Stomach (tissue), 8 donors: ENCODE measurements at regions not wholly inside any gene's neighbourhood (a gene's known extent, or its start where the extent isn't known, plus 50 kb on each side); places are given as distances from the start of the nearest gene placed in this dataset.

ENCODE experiments used
- DNase-seq, 2 donors: peaks; one replicate each; pipeline versions ENCODE4 v3.0.0 to v3.0.0-alpha.2; 2013 to 2019
- H3K27ac ChIP-seq, 5 donors: fragments of 200-600 bp in 4 of 5; sonication (generic) in 4 of 5; one replicate each; pipeline ENCODE4 v1.5.1; 2013 to 2019; ENCODE audit warnings: mild to moderate bottlenecking in 1 of 5, moderate library complexity in 1 of 5
- H3K27me3 ChIP-seq, 3 donors: fragments of 200-600 bp; sonication (generic); one replicate each; pipeline ENCODE4 v1.5.1; 2017 to 2019; ENCODE audit warnings: mixed run types in 1 of 3
- H3K36me3 ChIP-seq, 4 donors: fragments of 200-600 bp; sonication (generic); 1 replicate in 3 of 4; 2 replicates in 1 of 4; pipeline ENCODE4 v1.5.1; 2016 to 2019
- H3K4me1 ChIP-seq, 4 donors: fragments of 200-600 bp; sonication (generic); one replicate each; pipeline ENCODE4 v1.5.1; 2016 to 2019
- H3K4me3 ChIP-seq, 4 donors: fragments of 200-600 bp; sonication (generic) in 3 of 4; one replicate each; pipeline ENCODE4 v1.5.1; 2016 to 2019; ENCODE audit warnings: mild to moderate bottlenecking in 1 of 4
- H3K9me3 ChIP-seq, 4 donors: fragments of 200-600 bp; sonication (generic); one replicate each; pipeline ENCODE4 v1.5.1; 2016 to 2019
- CTCF ChIP-seq, 7 experiments: fragments of 450-650 bp in 4 of 7; fragments of 200-600 bp in 3 of 7; sonication (generic) in 3 of 7; IDR thresholded peaks; one replicate each; pipeline ENCODE4 v1.5.1; 2016 to 2019; ENCODE audit warnings: antibody characterized with exemption in 7 of 7, control low read depth in 2 of 7, mild to moderate bottlenecking in 1 of 7
- EP300 ChIP-seq: sonication (generic); formaldehyde crosslinking; IDR thresholded peaks from one replicate; pipeline ENCODE4 v1.6.1; 2017; ENCODE audit warnings: antibody characterized with exemption
- POLR2A ChIP-seq, 4 donors: fragments of 450-650 bp; IDR thresholded peaks; one replicate each; pipeline ENCODE4 v1.6.1; 2016; ENCODE audit warnings: antibody characterized with exemption in 4 of 4, control low read depth in 2 of 4, mild to moderate bottlenecking in 1 of 4, moderate library complexity in 1 of 4
- POLR2AphosphoS5 ChIP-seq, 3 donors: sonication (generic); formaldehyde crosslinking; IDR thresholded peaks; one replicate each; pipeline ENCODE4 v1.6.1; 2016; ENCODE audit warnings: antibody characterized with exemption in 3 of 3
- WGBS, 5 donors: extraction: QIAGEN DNeasy Blood & Tissue Kit in 3 of 5; methylation state at CpG; one replicate each; pipeline versions ENCODE4 v1.1.5 to v1.1.7; 2013 to 2018; 5-methylcytosine and 5-hydroxymethylcytosine counted together
- intact Hi-C: fragments of 100-400 bp; cut with DNase I; formaldehyde crosslinking; loops from one replicate; pipeline ENCODE4 v1.15.1; 2023; ENCODE audit warnings: low total_unique reads
- donor health status: healthy with polysubstance abuse.
- donor health status: Bipolar disorder and iron deficiency.
- donor health status: healthy.

DNA sequence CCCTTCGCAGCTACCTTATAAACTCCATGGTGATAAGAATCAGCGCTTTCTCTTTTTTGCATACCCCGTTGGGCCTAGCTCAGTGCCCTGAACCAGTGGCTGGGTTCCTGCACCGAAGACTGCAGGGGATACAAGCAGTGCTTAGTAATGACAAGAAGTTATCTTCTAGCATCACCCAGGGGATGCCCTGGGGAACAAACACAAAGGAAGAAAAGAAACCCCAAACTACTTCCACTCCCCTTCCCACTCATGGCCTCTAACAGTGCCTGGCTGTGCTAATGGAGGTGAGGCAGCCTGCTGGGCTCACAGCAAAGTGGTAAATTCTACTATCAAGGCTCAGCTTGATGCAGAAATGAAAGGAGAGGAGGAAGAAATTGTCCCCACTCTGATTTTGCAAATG lies 314.7 kb downstream of the TXNL1 start:
- Histone ChIP-seq H3K27ac (no peak overlapping the region), H3K4me3 (no peak overlapping the region), H3K36me3 (no peaks in the 10 kb centered on the region), H3K4me1 (peaks cover 0 to 4% (median 0%) of the 10 kb centered on the region in 4 donors), H3K9me3 (no peaks in the 10 kb centered on the region), H3K27me3 (no peaks in the 10 kb centered on the region)
- WGBS, 5 donors: 69 to 87% (median 74%) methylated on average over 4 of the region's 4 CpGs
- TF ChIP-seq EP300 (no peak), CTCF (IDR thresholded peaks at IDR 0.05) (no peak), POLR2A (IDR thresholded peaks at IDR 0.05) (no peak), POLR2AphosphoS5 (IDR thresholded peaks at IDR 0.05) (no peak)
- DNase-seq: no peak
- intact Hi-C loops: no loop called here

GRCh38 chr18:56322406-56322805 lies 316.0 kb downstream of the TXNL1 start:
- WGBS, 5 donors: 55 to 72% (median 65%) methylated on average over 9 of the region's 9 CpGs
- H3K27ac ChIP-seq: no peak overlapping the region

GRCh38 chr18:56321470-56321869 lies 316.9 kb downstream of the TXNL1 start:
- H3K4me3 ChIP-seq: no peak overlapping the region
- no peaks in the 10 kb centered on the region for H3K4me1 ChIP-seq
- intact Hi-C loops: no loop called here
- 51 to 69% (median 62%) methylated on average over 8 of the region's 8 CpGs for WGBS, 5 donors
- no peak for TF ChIP-seq POLR2AphosphoS5 (IDR thresholded peaks at IDR 0.05)
- TF ChIP-seq POLR2A (IDR thresholded peaks at IDR 0.05): no peak
- TF ChIP-seq CTCF (IDR thresholded peaks at IDR 0.05): no peak
- TF ChIP-seq EP300: no peak
- no peaks in the 10 kb centered on the region for H3K36me3 ChIP-seq
- DNase-seq: peak in 1 of 2 donors; percentile 54
- no peak overlapping the region for H3K27ac ChIP-seq
- no peaks in the 10 kb centered on the region for H3K9me3 ChIP-seq
- no peaks in the 10 kb centered on the region for H3K27me3 ChIP-seq

More at GRCh38 chr18:56322406-56322805, 316.0 kb downstream of the TXNL1 start:
- TF ChIP-seq CTCF (IDR thresholded peaks at IDR 0.05): no peak
- no peak for TF ChIP-seq POLR2AphosphoS5 (IDR thresholded peaks at IDR 0.05)
- no peak for TF ChIP-seq POLR2A (IDR thresholded peaks at IDR 0.05)
- TF ChIP-seq EP300: no peak
- Histone ChIP-seq H3K9me3 (no peaks in the 10 kb centered on the region), H3K4me3 (no peak overlapping the region), H3K27me3 (no peaks in the 10 kb centered on the region), H3K36me3 (no peaks in the 10 kb centered on the region), H3K4me1 (peaks cover 0 to 4% (median 0%) of the 10 kb centered on the region in 4 donors)
- intact Hi-C loops: no loop called here
- DNase-seq: peak in 1 of 2 donors; percentile 20

- TF ChIP-seq POLR2AphosphoS5 (IDR thresholded peaks at IDR 0.05): no peak
- H3K9me3 ChIP-seq: no peaks in the 10 kb centered on the region
Measured at GRCh38 chr18:56319953-56320352, 318.4 kb downstream of the TXNL1 start.

DNA sequence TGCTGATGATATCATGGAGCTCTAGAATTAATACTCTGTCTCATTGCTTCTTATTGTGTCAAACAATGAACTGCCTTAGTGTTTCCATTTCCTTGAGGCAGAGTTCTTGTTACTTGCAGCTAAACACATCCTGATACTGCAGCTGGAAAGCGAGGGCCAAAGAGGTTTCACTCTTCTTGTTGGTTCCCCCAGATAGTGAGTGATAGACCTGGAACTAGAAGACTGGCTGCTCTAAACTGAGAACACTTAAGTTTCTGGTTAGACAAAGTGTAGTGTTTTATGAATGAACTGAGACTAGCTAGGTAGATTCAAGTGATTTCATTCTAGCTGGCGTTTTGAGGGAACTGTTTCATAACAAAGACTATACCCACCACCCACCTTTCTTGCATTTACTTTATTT lies 321.7 kb downstream of the TXNL1 start:
- no peaks in the 10 kb centered on the region for H3K36me3 ChIP-seq
- TF ChIP-seq POLR2A (IDR thresholded peaks at IDR 0.05): no peak
- no peak for TF ChIP-seq POLR2AphosphoS5 (IDR thresholded peaks at IDR 0.05)
- TF ChIP-seq EP300: no peak
- TF ChIP-seq CTCF (IDR thresholded peaks at IDR 0.05): no peak

More at GRCh38 chr18:56319953-56320352, 318.4 kb downstream of the TXNL1 start:
- H3K27me3 ChIP-seq: no peaks in the 10 kb centered on the region
- H3K4me1 ChIP-seq: no peaks in the 10 kb centered on the region
- H3K27ac ChIP-seq: no peak overlapping the region
- 84 to 91% (median 86%) methylated on average over 3 of the region's 3 CpGs for WGBS, 5 donors
- DNase-seq: no peak
- intact Hi-C loops: no loop called here
- no peak overlapping the region for H3K4me3 ChIP-seq
- no peaks in the 10 kb centered on the region for H3K36me3 ChIP-seq

More for the DNA sequence above, 321.7 kb downstream of the TXNL1 start:
- 75 to 82% (median 81%) methylated on average over 2 of the region's 2 CpGs for WGBS, 5 donors
- Histone ChIP-seq H3K4me1 (no peaks in the 10 kb centered on the region), H3K9me3 (no peaks in the 10 kb centered on the region), H3K27me3 (no peaks in the 10 kb centered on the region), H3K4me3 (no peak overlapping the region), H3K27ac (no peak overlapping the region)
- intact Hi-C loops: no loop called here
- no peak for DNase-seq
